HEK293T (cell line): ENCODE measurements at regions not wholly inside any gene's neighbourhood (a gene's known extent, or its start where the extent isn't known, plus 50 kb on each side); places are given as distances from the start of the nearest gene placed in this dataset.

Experiments used
- ARNT ChIP-seq: fragments of 450-650 bp; IDR thresholded peaks from 2 replicates; pipeline ENCODE4 v1.6.1; 2017; ENCODE audit warnings: mild to moderate bottlenecking
- CTBP1 ChIP-seq: fragments of 450-650 bp; IDR thresholded peaks from 2 replicates; pipeline ENCODE4 v1.6.1; 2016; ENCODE audit warnings: borderline replicate concordance
- FOXK2 ChIP-seq: fragments of 450-650 bp; IDR thresholded peaks from 2 replicates; pipeline ENCODE4 v1.6.1; 2016; ENCODE audit warnings: mild to moderate bottlenecking
- LEF1 ChIP-seq: fragments of 450-650 bp; IDR thresholded peaks from 2 replicates; pipeline ENCODE4 v1.6.1; 2017; ENCODE audit warnings: mild to moderate bottlenecking, borderline replicate concordance
- ZNF384 ChIP-seq: fragments of 450-650 bp; IDR thresholded peaks from 2 replicates; pipeline ENCODE4 v1.6.1; 2016

- TF ChIP-seq ZNF384: no peak
- no peak for TF ChIP-seq CTBP1
- TF ChIP-seq FOXK2: no peak
- no peak for TF ChIP-seq ARNT
- TF ChIP-seq LEF1: no peak
Measured at GRCh38 chr2:34602262-34602661, 1003.2 kb upstream of the FAM98A start.
